RWPE1 (cell line): ENCODE measurements at regions not wholly inside any gene's neighbourhood (a gene's known extent, or its start where the extent isn't known, plus 50 kb on each side); places are given as distances from the start of the nearest gene placed in this dataset.
"Not testable (repeated sequence)": the region's sequence is repeated elsewhere in the genome, so short reads cannot be mapped to it uniquely, and the experiment has no call there.

Experiments used
- CTCF ChIA-PET: fragments of 350-600 bp; sonication (Branson Sonifier 250); formaldehyde crosslinking; extraction: SDS; loops from one replicate; lab custom pipeline; 2021; lab: Yijun Ruan, JAX
- POLR2A ChIA-PET: fragments of 400-600 bp; formaldehyde crosslinking; extraction: SDS; loops from one replicate; lab custom pipeline; 2020; ENCODE audit warnings: antibody characterized with exemption; ENCODE audit not compliant: low non-redundant PET; lab: Yijun Ruan, JAX
- DNase-seq: peaks from one replicate; pipeline ENCODE4 v3.0.0; 2012; ENCODE audit warnings: low spot score
- H3K27ac ChIP-seq: fragments of 450-650 bp; 2 replicates; pipeline ENCODE4 v1.5.1; 2017
- CTCF ChIP-seq: fragments of 450-650 bp; conservative IDR thresholded peaks from 2 replicates; pipeline ENCODE4 v1.5.1; 2017; ENCODE audit warnings: low read depth, mild to moderate bottlenecking

GRCh38 chr6:15739867-15740266 lies 77.0 kb upstream of the DTNBP1 start:
- POLR2A ChIA-PET = no interaction called here
- CTCF ChIA-PET = no interaction called here
- DNase-seq = no peak
- no peak for TF ChIP-seq CTCF
- H3K27ac ChIP-seq = no peak overlapping the region

GRCh38 chr6:15739353-15739752 lies 76.5 kb upstream of the DTNBP1 start:
- TF ChIP-seq CTCF = no peak
- CTCF ChIA-PET = no interaction called here
- H3K27ac ChIP-seq = no peak overlapping the region
- DNase-seq = no peak
- POLR2A ChIA-PET = no interaction called here

- CTCF ChIA-PET = interaction anchor here (0.7 kb wide), 1 partner anchor 429 kb away, joined by 4 read pairs; no protein-coding TSS in a partner anchor
- DNase-seq, POLR2A ChIA-PET, H3K27ac ChIP-seq: not testable (repeated sequence)
Measured at GRCh38 chr6:15738195-15738594, 75.4 kb upstream of the DTNBP1 start.

GRCh38 chr6:15736297-15736696 lies 73.5 kb upstream of the DTNBP1 start:
- ChIA-PET POLR2A (no interaction called here), CTCF (no interaction called here)
- TF ChIP-seq CTCF = no peak
- no peak for DNase-seq
- no peak overlapping the region for H3K27ac ChIP-seq

GRCh38 chr6:15735567-15736265 lies 72.9 kb upstream of the DTNBP1 start:
- POLR2A ChIA-PET = no interaction called here
- no peak for TF ChIP-seq CTCF
- DNase-seq = peak; percentile 26
- no peak overlapping the region for H3K27ac ChIP-seq
- CTCF ChIA-PET = no interaction called here

GRCh38 chr6:15734118-15734897 lies 71.5 kb upstream of the DTNBP1 start:
- ChIA-PET POLR2A (no interaction called here), CTCF (interaction anchor here (0.6 kb wide), 1 partner anchor 1178 kb away, joined by 3 read pairs; no protein-coding TSS in a partner anchor)
- TF ChIP-seq CTCF = no peak
- no peak overlapping the region for H3K27ac ChIP-seq
- DNase-seq = no peak

GRCh38 chr6:15730922-15731321 lies 68.1 kb upstream of the DTNBP1 start:
- H3K27ac ChIP-seq = no peak overlapping the region
- ChIA-PET CTCF (no interaction called here), POLR2A (no interaction called here)
- no peak for DNase-seq
- no peak for TF ChIP-seq CTCF
